GM12878 (cell line): ENCODE measurements at regions not wholly inside any gene's neighbourhood (a gene's known extent, or its start where the extent isn't known, plus 50 kb on each side); places are given as distances from the start of the nearest gene placed in this dataset.

ENCODE experiments used
- ATAC-seq: fragments of 200-7000 bp; cut with Tn5 transposase; 3 replicates; pipeline ENCODE4 v1.9.1; 2020; ENCODE audit warnings: mild to moderate bottlenecking, moderate library complexity
- BruUV-seq: library from RNA; stranded (reverse); fragments of 400-500 nt; replicated peaks from 2 replicates; lab custom pipeline; 2021; lab: Mats Ljungman, UMichigan
- CTCF ChIA-PET: fragments of 300-600 bp; sonication (Branson Sonifier 250); formaldehyde crosslinking; extraction: SDS; loops from one replicate; lab custom pipeline; 2021; ENCODE audit warnings: inconsistent platforms; lab: Yijun Ruan, JAX
- POLR2A ChIA-PET: fragments of 350-600 bp; formaldehyde crosslinking; extraction: SDS; loops from one replicate; lab custom pipeline; 2021; ENCODE audit warnings: inconsistent platforms; lab: Charles Lee
- RAD21 ChIA-PET: fragments of 300-600 bp; sonication (Branson Sonifier 250); formaldehyde crosslinking; loops from one replicate; lab custom pipeline; 2023; ENCODE audit warnings: antibody characterized with exemption; ENCODE audit not compliant: unreplicated experiment; lab: Charles Lee
- SMC1A ChIA-PET: fragments of 300-600 bp; sonication (Branson Sonifier 250); formaldehyde crosslinking; loops from one replicate; lab custom pipeline; 2023; ENCODE audit not compliant: unreplicated experiment, uncharacterized antibody; lab: Charles Lee
- DNase-seq: peaks from one replicate; pipeline ENCODE4 v3.0.0-alpha.2; 2011; ENCODE audit warnings: low read depth, low spot score
- FAIRE-seq: peaks from 3 replicates; lab custom pipeline; 2011; peaks lifted over from hg19 to GRCh38; lab: Jason Lieb, UNC
- H2AFZ ChIP-seq: 2 replicates; pipeline ENCODE4 v1.6.0; 2011; ENCODE audit warnings: low read depth, low read length, control low read depth; ENCODE audit not compliant: control insufficient read depth
- H3K27ac ChIP-seq: 2 replicates; pipeline ENCODE4 v1.5.1; 2011; ENCODE audit warnings: control low read depth; ENCODE audit not compliant: control insufficient read depth, insufficient read depth
- H3K27me3 ChIP-seq, 2 experiments: replicated peaks in 1 of 2; 2 replicates each; pipeline versions ENCODE4 v1.6.0 to v1.6.1; 2011; ENCODE audit warnings: low read length in 1 of 2; ENCODE audit not compliant: control insufficient read depth in 2 of 2, insufficient read depth in 2 of 2
- H3K36me3 ChIP-seq, 2 experiments: 2 replicates each; pipeline ENCODE4 v1.5.1; 2011; ENCODE audit warnings: low read length in 1 of 2; ENCODE audit not compliant: control insufficient read depth in 2 of 2, insufficient read depth in 2 of 2
- H3K4me1 ChIP-seq: 2 replicates; pipeline ENCODE4 v1.6.1; 2011; ENCODE audit warnings: mild to moderate bottlenecking, low read length, moderate library complexity, mixed read lengths; ENCODE audit not compliant: control insufficient read depth, insufficient read depth
- H3K4me2 ChIP-seq: 2 replicates; pipeline ENCODE4 v1.6.0; 2011; ENCODE audit warnings: control low read depth; ENCODE audit not compliant: control insufficient read depth, insufficient read depth
- H3K4me3 ChIP-seq: fragments of 200-600 bp; sonication (generic); 2 replicates; pipeline ENCODE4 v1.5.1; 2016
- H3K79me2 ChIP-seq: 2 replicates; pipeline ENCODE4 v1.6.0; 2011; ENCODE audit warnings: low read length; ENCODE audit not compliant: control insufficient read depth, insufficient read depth
- H3K9ac ChIP-seq: 2 replicates; pipeline ENCODE4 v1.8.0; 2011; ENCODE audit warnings: low read length, control low read depth, mixed read lengths; ENCODE audit not compliant: control insufficient read depth, insufficient read depth
- H3K9me3 ChIP-seq: replicated peaks from 3 replicates; pipeline ENCODE4 v1.5.1; 2011; ENCODE audit warnings: mild to moderate bottlenecking, low read length; ENCODE audit not compliant: control insufficient read depth, insufficient read depth
- H4K20me1 ChIP-seq: 2 replicates; pipeline ENCODE4 v1.6.0; 2011; ENCODE audit not compliant: control insufficient read depth, insufficient read depth
- CBFB ChIP-seq: IDR thresholded peaks from 2 replicates; pipeline ENCODE4 v1.6.1; 2016; ENCODE audit warnings: antibody characterized with exemption, low read depth
- KLF5 ChIP-seq: fragments of 450-650 bp; IDR thresholded peaks from 2 replicates; pipeline ENCODE4 v1.6.1; 2014; ENCODE audit warnings: mild to moderate bottlenecking; ENCODE audit not compliant: partially characterized antibody
- RB1 ChIP-seq: fragments of 450-650 bp; formaldehyde crosslinking; IDR thresholded peaks from 2 replicates; pipeline ENCODE4 v1.6.1; 2017; ENCODE audit warnings: mild to moderate bottlenecking, borderline replicate concordance
- RUNX3 ChIP-seq: IDR thresholded peaks from 2 replicates; pipeline ENCODE4 v1.6.1; 2012; ENCODE audit warnings: low read length, inconsistent platforms
- SIN3A ChIP-seq: IDR thresholded peaks from 2 replicates; pipeline ENCODE4 v1.6.1; 2012; ENCODE audit warnings: low read depth, low read length, improper control_type of control experiment
- TCF7 ChIP-seq: IDR thresholded peaks from 2 replicates; pipeline ENCODE4 v1.6.1; 2014; ENCODE audit warnings: antibody characterized with exemption, borderline replicate concordance
- WGBS: methylation state at CpG from one replicate; pipeline ENCODE4 v1.1.6; 2016; ENCODE audit warnings: low lambda C conversion rate; ENCODE audit not compliant: insufficient replicate concordance, insufficient coverage; ENCODE audit errors: missing lambda C conversion rate; 5-methylcytosine and 5-hydroxymethylcytosine counted together
- in situ Hi-C: fragments of 300-500 bp; cut with MboI; formaldehyde crosslinking; loops from 9 replicates; pipeline ENCODE4 v1.14.3; 2018; ENCODE audit warnings: mixed read lengths
- intact Hi-C: fragments of 100-400 bp; cut with micrococcal nuclease; formaldehyde crosslinking; loops from one replicate; pipeline ENCODE4 v1.14.2; 2022; ENCODE audit not compliant: unreplicated experiment
- TF ChIP-seq, protein P1 (sequence below): IDR thresholded peaks from 2 replicates; pipeline ENCODE4 v1.6.1; 2012; ENCODE audit warnings: low read depth, low read length, improper control_type of control experiment

DNA sequence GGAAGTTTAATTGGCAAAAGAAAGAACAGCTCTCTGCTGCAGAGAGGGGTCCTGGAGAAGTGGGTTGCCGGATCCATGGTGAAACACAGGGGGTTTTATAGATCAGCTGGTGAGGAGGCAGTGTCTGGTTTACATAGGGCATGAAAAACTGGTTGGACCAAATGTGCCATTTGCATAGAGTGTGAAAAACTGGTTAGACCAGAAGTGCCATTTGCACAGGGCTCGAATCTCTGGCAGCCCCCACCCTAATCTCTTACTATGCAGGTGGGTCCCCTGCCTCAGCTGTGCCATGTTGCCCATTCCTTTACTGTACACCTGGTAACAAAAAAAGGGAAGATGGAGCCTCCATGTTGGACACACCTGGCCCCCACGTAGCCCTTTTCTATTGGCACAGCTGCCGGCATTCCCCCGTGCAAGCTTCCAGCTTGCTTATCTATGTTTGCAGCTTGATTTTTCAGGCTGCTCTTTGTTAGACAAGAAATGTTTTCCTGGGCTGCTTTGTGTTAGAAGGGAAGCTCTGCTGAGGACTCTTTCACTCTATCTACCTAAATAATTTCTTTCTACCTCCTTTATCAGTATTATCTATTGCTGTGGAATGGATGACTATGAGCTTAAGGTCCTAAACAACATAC lies 61.1 kb upstream of the TMEM132D start:
- ChIA-PET CTCF (no interaction called here), SMC1A (no interaction called here), POLR2A (no interaction called here), RAD21 (no interaction called here)
- BruUV-seq: no TSS peak
- H2AFZ ChIP-seq: no peak overlapping the region
- H3K27me3 ChIP-seq: no peaks in the 10 kb centered on the region
- H3K36me3 ChIP-seq: no peaks in the 10 kb centered on the region
- H3K9ac ChIP-seq: no peak overlapping the region
- no peak overlapping the region for H3K4me3 ChIP-seq
- no peaks in the 10 kb centered on the region for H4K20me1 ChIP-seq
- ATAC-seq (no peak), DNase-seq (no peak), FAIRE-seq (no peak)
- no peak for TF ChIP-seq RUNX3
- no peak for TF ChIP-seq SIN3A
- TF ChIP-seq, protein P1, sequence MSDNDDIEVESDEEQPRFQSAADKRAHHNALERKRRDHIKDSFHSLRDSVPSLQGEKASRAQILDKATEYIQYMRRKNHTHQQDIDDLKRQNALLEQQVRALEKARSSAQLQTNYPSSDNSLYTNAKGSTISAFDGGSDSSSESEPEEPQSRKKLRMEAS: no peak
- no peak for TF ChIP-seq RB1
- no peak for TF ChIP-seq CBFB
- no peak for TF ChIP-seq TCF7
- no peak for TF ChIP-seq KLF5
- intact Hi-C loops (no loop called here), in situ Hi-C loops (no loop called here)
- 36% methylated on average over 5 of the region's 5 CpGs for WGBS
- H3K4me1 ChIP-seq: no peaks in the 10 kb centered on the region
- H3K4me2 ChIP-seq: no peak overlapping the region
- no peaks in the 10 kb centered on the region for H3K9me3 ChIP-seq
- H3K27ac ChIP-seq: no peak overlapping the region
- H3K79me2 ChIP-seq: no peaks in the 10 kb centered on the region
